Smooth muscle cell (in vitro differentiated cells): ENCODE measurements at regions not wholly inside any gene's neighbourhood (a gene's known extent, or its start where the extent isn't known, plus 50 kb on each side); places are given as distances from the start of the nearest gene placed in this dataset.
"Not testable (repeated sequence)": the region's sequence is repeated elsewhere in the genome, so short reads cannot be mapped to it uniquely, and the experiment has no call there.

Experiments used
- DNase-seq: peaks from one replicate; lab custom pipeline; 2025; ENCODE audit not compliant: unreplicated experiment; lab: John Stamatoyannopoulos, UW
- H2AFZ ChIP-seq: fragments of 200-600 bp; sonication (generic); 2 replicates; pipeline ENCODE4 v1.6.0; 2016; ENCODE audit warnings: antibody characterized with exemption, low read depth, mild to moderate bottlenecking
- H3F3A ChIP-seq: fragments of 200-600 bp; sonication (generic); 2 replicates; pipeline ENCODE4 v1.6.0; 2017; ENCODE audit warnings: antibody characterized with exemption, low read depth
- H3K27ac ChIP-seq: fragments of 200-600 bp; sonication (generic); 2 replicates; pipeline ENCODE4 v1.5.1; 2016; ENCODE audit warnings: low read depth, mild to moderate bottlenecking
- H3K27me3 ChIP-seq: fragments of 200-600 bp; sonication (generic); 2 replicates; pipeline ENCODE4 v1.6.1; 2016; ENCODE audit warnings: low read depth, mild to moderate bottlenecking
- H3K36me3 ChIP-seq: fragments of 200-600 bp; sonication (generic); 2 replicates; pipeline ENCODE4 v1.5.1; 2016; ENCODE audit warnings: low read depth
- H3K4me1 ChIP-seq: fragments of 200-600 bp; sonication (generic); 2 replicates; pipeline ENCODE4 v1.5.1; 2016; ENCODE audit warnings: low read depth
- H3K4me2 ChIP-seq: fragments of 200-600 bp; sonication (generic); 2 replicates; pipeline ENCODE4 v1.6.0; 2016; ENCODE audit warnings: mild to moderate bottlenecking
- H3K4me3 ChIP-seq: fragments of 200-600 bp; sonication (generic); 2 replicates; pipeline ENCODE4 v1.5.1; 2016; ENCODE audit warnings: mild to moderate bottlenecking
- H3K79me2 ChIP-seq: fragments of 200-600 bp; sonication (generic); 2 replicates; pipeline ENCODE4 v1.6.0; 2016; ENCODE audit warnings: low read depth, mild to moderate bottlenecking
- H3K9ac ChIP-seq: fragments of 200-600 bp; sonication (generic); 2 replicates; pipeline ENCODE4 v1.6.0; 2016; ENCODE audit warnings: low read depth
- H3K9me3 ChIP-seq: fragments of 200-600 bp; sonication (generic); replicated peaks from 2 replicates; pipeline ENCODE4 v1.5.1; 2016; ENCODE audit warnings: low read depth
- H4K20me1 ChIP-seq: fragments of 200-600 bp; sonication (generic); 2 replicates; pipeline ENCODE4 v1.6.0; 2016; ENCODE audit warnings: low read depth
- CTCF ChIP-seq: fragments of 200-600 bp; sonication (generic); IDR thresholded peaks from 2 replicates; pipeline ENCODE4 v1.5.1; 2017; ENCODE audit warnings: borderline replicate concordance, mild to moderate bottlenecking, antibody characterized with exemption; ENCODE audit not compliant: insufficient read depth, poor library complexity, severe bottlenecking
- WGBS: methylation state at CpG from one replicate; pipeline ENCODE4 v1.1.7; 2016; ENCODE audit warnings: low lambda C conversion rate; 5-methylcytosine and 5-hydroxymethylcytosine counted together

GRCh38 chr2:177000061-177000714 lies 212.4 kb upstream of the HNRNPA3 start:
- no peaks in the 10 kb centered on the region for H4K20me1 ChIP-seq
- H3K9me3 ChIP-seq: no peaks in the 10 kb centered on the region
- no peaks in the 10 kb centered on the region for H3K79me2 ChIP-seq
- H2AFZ ChIP-seq: no peak overlapping the region
- DNase-seq: no peak
- no peaks in the 10 kb centered on the region for H3K27me3 ChIP-seq
- no peak overlapping the region for H3K4me3 ChIP-seq
- WGBS: 86% methylated on average over 4 of the region's 4 CpGs
- H3K4me1 ChIP-seq: no peaks in the 10 kb centered on the region
- H3K27ac ChIP-seq: no peak overlapping the region
- no peaks in the 10 kb centered on the region for H3K36me3 ChIP-seq
- TF ChIP-seq CTCF: no peak
- H3F3A ChIP-seq: no peaks in the 10 kb centered on the region
- H3K4me2 ChIP-seq: no peak overlapping the region
- no peak overlapping the region for H3K9ac ChIP-seq

GRCh38 chr2:177000715-177001072 lies 211.9 kb upstream of the HNRNPA3 start:
- no peak overlapping the region for H3K4me2 ChIP-seq
- TF ChIP-seq CTCF: no peak
- no peaks in the 10 kb centered on the region for H3K9me3 ChIP-seq
- no peak overlapping the region for H2AFZ ChIP-seq
- no peak overlapping the region for H3K9ac ChIP-seq
- no peaks in the 10 kb centered on the region for H3F3A ChIP-seq
- H3K4me3 ChIP-seq: no peak overlapping the region
- H3K27me3 ChIP-seq: no peaks in the 10 kb centered on the region
- H3K27ac ChIP-seq: no peak overlapping the region
- 81% methylated on average over 4 of the region's 4 CpGs for WGBS
- H3K36me3 ChIP-seq: no peaks in the 10 kb centered on the region
- no peak for DNase-seq
- H4K20me1 ChIP-seq: no peaks in the 10 kb centered on the region
- H3K79me2 ChIP-seq: no peaks in the 10 kb centered on the region
- no peaks in the 10 kb centered on the region for H3K4me1 ChIP-seq

- H3K4me1 ChIP-seq: no peaks in the 10 kb centered on the region
- no peaks in the 10 kb centered on the region for H3F3A ChIP-seq
- no peak for DNase-seq
- no peaks in the 10 kb centered on the region for H3K9me3 ChIP-seq
- no peak overlapping the region for H3K27ac ChIP-seq
- no peaks in the 10 kb centered on the region for H3K79me2 ChIP-seq
- no peak overlapping the region for H3K9ac ChIP-seq
- no peaks in the 10 kb centered on the region for H3K27me3 ChIP-seq
- 83% methylated on average over 2 of the region's 2 CpGs for WGBS
- H4K20me1 ChIP-seq: no peaks in the 10 kb centered on the region
- no peak overlapping the region for H2AFZ ChIP-seq
- H3K36me3 ChIP-seq: no peaks in the 10 kb centered on the region
- H3K4me3 ChIP-seq: no peak overlapping the region
- no peak overlapping the region for H3K4me2 ChIP-seq
- TF ChIP-seq CTCF: no peak
Observed at GRCh38 chr2:177001334-177001733, 211.3 kb upstream of the HNRNPA3 start.

- H3K9ac ChIP-seq: no peak overlapping the region
- no peak for TF ChIP-seq CTCF
- 89% methylated on average over 3 of the region's 3 CpGs for WGBS
Observed at GRCh38 chr2:177002983-177003382, 209.6 kb upstream of the HNRNPA3 start.

GRCh38 chr2:177007726-177008125 lies 204.9 kb upstream of the HNRNPA3 start:
- not testable (repeated sequence) for H4K20me1 ChIP-seq, H3K4me1 ChIP-seq, H2AFZ ChIP-seq, H3K27ac ChIP-seq, H3K9ac ChIP-seq, H3K27me3 ChIP-seq, DNase-seq, H3F3A ChIP-seq, H3K4me2 ChIP-seq, H3K4me3 ChIP-seq, H3K36me3 ChIP-seq, H3K79me2 ChIP-seq, H3K9me3 ChIP-seq
- 98% methylated on average over 25 of the region's 28 CpGs for WGBS

More at GRCh38 chr2:177002983-177003382, 209.6 kb upstream of the HNRNPA3 start:
- H3K79me2 ChIP-seq: no peaks in the 10 kb centered on the region
- H3K4me3 ChIP-seq: no peak overlapping the region
- no peaks in the 10 kb centered on the region for H3F3A ChIP-seq
- no peaks in the 10 kb centered on the region for H3K9me3 ChIP-seq
- H3K4me1 ChIP-seq: no peaks in the 10 kb centered on the region
- no peak for DNase-seq
- no peaks in the 10 kb centered on the region for H3K36me3 ChIP-seq
- H3K27ac ChIP-seq: no peak overlapping the region
- H2AFZ ChIP-seq: no peak overlapping the region
- no peak overlapping the region for H3K4me2 ChIP-seq
- H4K20me1 ChIP-seq: no peaks in the 10 kb centered on the region
- H3K27me3 ChIP-seq: no peaks in the 10 kb centered on the region

- not testable (repeated sequence) for H3K9ac ChIP-seq, H4K20me1 ChIP-seq, H3K4me3 ChIP-seq, H2AFZ ChIP-seq, H3K27me3 ChIP-seq, H3K4me2 ChIP-seq, H3K79me2 ChIP-seq, H3K36me3 ChIP-seq, H3K27ac ChIP-seq, H3F3A ChIP-seq, DNase-seq, H3K4me1 ChIP-seq, H3K9me3 ChIP-seq
- WGBS: 94% methylated on average over 17 of the region's 17 CpGs
Observed at GRCh38 chr2:177008662-177009061, 203.9 kb upstream of the HNRNPA3 start.
